Keratinocyte (primary cell): ENCODE measurements at regions not wholly inside any gene's neighbourhood (a gene's known extent, or its start where the extent isn't known, plus 50 kb on each side); places are given as distances from the start of the nearest gene placed in this dataset.

Experiments used
- CTCF ChIP-seq, 3 experiments: IDR thresholded peaks in 1 of 3; conservative IDR thresholded peaks in 1 of 3; optimal IDR thresholded peaks in 1 of 3; 2 replicates in 2 of 3; 3 replicates in 1 of 3; pipeline versions ENCODE3 to v1.5.1; 2011; ENCODE audit warnings: low read length in 3 of 3, mild to moderate bottlenecking in 3 of 3, moderate library complexity in 2 of 3, control low read depth in 1 of 3, inconsistent platforms in 1 of 3; ENCODE audit not compliant: insufficient read depth in 2 of 3; ENCODE audit errors: extremely low read depth in 1 of 3
- EZH2 ChIP-seq: IDR thresholded peaks from one replicate; pipeline ENCODE4 v1.6.1; 2012; ENCODE audit warnings: inconsistent platforms, mild to moderate bottlenecking, low read length, moderate library complexity

GRCh38 chr13:104937881-104938280 lies 1597.6 kb downstream of the EFNB2 start:
- TF ChIP-seq CTCF (optimal IDR thresholded peaks at IDR 0.05 in 1 of 3, IDR thresholded peaks at IDR 0.05 in 1 of 3, conservative IDR thresholded peaks at IDR 0.05 in 1 of 3; ENCODE audit: extremely low read depth in 1 of 3, insufficient read depth in 2 of 3, low read length in 3 of 3) (no peak), EZH2 (no peak)
